Activated naive CD8-positive, alpha-beta T cell treated with anti-CD3 and anti-CD28 coated beads, Interleukin-2, amount 50 U/mL, for 24 hours (primary cell): ENCODE measurements at regions not wholly inside any gene's neighbourhood (a gene's known extent, or its start where the extent isn't known, plus 50 kb on each side); places are given as distances from the start of the nearest gene placed in this dataset.
"Not testable (repeated sequence)": the region's sequence is repeated elsewhere in the genome, so short reads cannot be mapped to it uniquely, and the experiment has no call there.

ENCODE experiments used
- ATAC-seq: fragments of 150-1000 bp; cut with Tn5 transposase; one replicate; pipeline ENCODE4 v1.10.0; 2021
- DNase-seq: peaks from one replicate; pipeline ENCODE4 v3.0.0; 2021
- H3K27ac Mint-ChIP-seq: one replicate; pipeline ENCODE4 v1.8.0; 2021; ENCODE audit warnings: mild to moderate bottlenecking, mixed read lengths
- H3K27me3 Mint-ChIP-seq: one replicate; pipeline ENCODE4 v1.8.0; 2021; ENCODE audit warnings: mixed read lengths
- H3K36me3 Mint-ChIP-seq: one replicate; pipeline ENCODE4 v1.8.0; 2021; ENCODE audit warnings: low read depth, mixed read lengths
- H3K4me1 Mint-ChIP-seq: one replicate; pipeline ENCODE4 v1.8.0; 2021; ENCODE audit warnings: mixed read lengths
- H3K4me3 Mint-ChIP-seq: one replicate; pipeline ENCODE4 v1.8.0; 2021; ENCODE audit warnings: mild to moderate bottlenecking, moderate library complexity, mixed read lengths
- H3K9me3 Mint-ChIP-seq: one replicate; pipeline ENCODE4 v1.8.0; 2021; ENCODE audit warnings: mixed read lengths

GRCh38 chr20:47430862-47431588, 70.7 kb upstream of the NCOA3 start:
- Mint-ChIP-seq H3K27ac (no peak overlapping the region), H3K36me3 (peaks cover 7% of the 10 kb centered on the region), H3K4me1 (no peaks in the 10 kb centered on the region), H3K4me3 (no peak overlapping the region), H3K27me3 (no peaks in the 10 kb centered on the region), H3K9me3 (peaks cover 14% of the 10 kb centered on the region)
- DNase-seq: no peak
- ATAC-seq: no peak

DNA sequence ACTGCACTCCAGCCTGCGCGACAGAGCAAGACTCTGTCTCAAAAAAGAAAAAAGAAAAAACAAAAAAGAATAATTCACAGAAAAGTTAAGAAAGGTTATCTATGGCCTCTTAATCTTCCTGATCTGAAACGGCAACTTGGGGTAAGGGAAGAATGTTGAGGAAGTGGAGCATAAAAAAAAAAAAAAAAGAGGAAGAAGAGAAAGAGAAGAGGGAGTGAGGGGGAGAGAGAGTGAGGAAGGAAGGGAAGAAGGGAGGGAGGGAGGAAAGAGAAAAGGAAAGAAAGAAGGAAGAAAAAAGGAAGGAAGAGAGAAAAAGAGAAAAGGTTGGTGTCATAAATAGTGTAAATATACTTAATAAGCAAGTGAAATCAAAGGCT, 68.9 kb upstream of the NCOA3 start:
- Mint-ChIP-seq H3K27ac (no peak overlapping the region), H3K27me3 (no peaks in the 10 kb centered on the region), H3K9me3 (peaks cover 6% of the 10 kb centered on the region), H3K36me3 (peaks cover under 1% of the 10 kb centered on the region), H3K4me1 (no peaks in the 10 kb centered on the region), H3K4me3 (no peak overlapping the region)
- DNase-seq (no peak), ATAC-seq (no peak)

- not testable (repeated sequence) for H3K36me3 Mint-ChIP-seq, DNase-seq, H3K9me3 Mint-ChIP-seq, H3K4me1 Mint-ChIP-seq, H3K27me3 Mint-ChIP-seq, H3K4me3 Mint-ChIP-seq, H3K27ac Mint-ChIP-seq
- peak; percentile 37 for ATAC-seq
These were observed 67.4 kb upstream of the NCOA3 start for GRCh38 chr20:47434128-47434779.

DNA sequence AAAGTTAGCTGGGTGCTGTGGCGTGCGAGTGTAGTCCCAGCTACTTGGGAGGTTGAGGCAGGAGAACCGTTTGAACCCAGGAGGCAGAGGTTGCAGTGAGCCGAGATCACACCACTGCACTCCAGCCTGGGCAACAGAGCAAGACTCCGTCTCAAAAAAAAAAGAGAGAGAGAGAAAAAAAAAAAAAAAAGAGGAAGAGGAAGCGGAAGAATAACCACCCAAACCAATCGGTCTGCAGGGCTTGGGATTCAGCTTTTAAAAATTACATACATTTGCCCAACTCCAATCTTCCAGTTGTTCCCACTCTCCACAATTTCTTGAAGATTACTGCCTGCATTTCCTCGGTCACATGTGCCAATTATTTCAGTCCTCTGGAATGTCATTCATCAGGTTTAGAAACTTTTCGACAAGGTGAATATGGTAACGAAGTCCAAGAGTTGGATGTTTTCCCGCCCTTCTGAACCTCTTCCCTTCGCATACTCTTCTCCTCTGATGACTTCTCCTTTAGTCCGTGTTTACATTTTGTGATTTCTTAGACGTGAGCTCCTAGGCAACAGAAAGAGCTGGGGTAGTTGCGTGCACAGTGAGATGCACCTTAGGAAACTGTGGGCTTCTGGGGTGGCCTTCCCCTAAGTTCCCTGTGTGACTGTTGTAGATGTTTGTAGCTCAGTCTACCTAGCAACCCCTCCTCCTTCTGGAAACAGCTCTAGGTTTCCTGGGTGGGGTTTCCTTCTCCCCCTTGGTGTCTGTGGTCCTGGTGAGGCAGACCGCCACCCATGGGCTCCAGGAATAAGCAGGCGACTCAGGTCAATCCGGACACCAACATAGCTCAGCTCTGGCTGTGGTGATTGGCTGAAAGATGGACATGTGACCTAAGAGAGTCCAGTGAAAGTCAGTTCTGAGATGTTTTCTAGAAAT, 63.0 kb upstream of the NCOA3 start:
- ATAC-seq: peak; percentile 82
- DNase-seq: no peak
- Mint-ChIP-seq H3K4me1 (peaks cover 7% of the 10 kb centered on the region), H3K9me3 (no peaks in the 10 kb centered on the region), H3K36me3 (no peaks in the 10 kb centered on the region), H3K27ac (peak overlapping the region; percentile 61), H3K4me3 (peak overlapping the region; percentile 19), H3K27me3 (no peaks in the 10 kb centered on the region)

GRCh38 chr20:47440857-47441773, 60.6 kb upstream of the NCOA3 start:
- H3K9me3 Mint-ChIP-seq: no peaks in the 10 kb centered on the region
- no peaks in the 10 kb centered on the region for H3K27me3 Mint-ChIP-seq
- ATAC-seq (no peak), DNase-seq (no peak)
- no peaks in the 10 kb centered on the region for H3K36me3 Mint-ChIP-seq
- H3K27ac Mint-ChIP-seq: no peak overlapping the region
- H3K4me1 Mint-ChIP-seq: peaks cover 7% of the 10 kb centered on the region
- no peak overlapping the region for H3K4me3 Mint-ChIP-seq

GRCh38 chr20:47441774-47442150, 59.9 kb upstream of the NCOA3 start:
- Mint-ChIP-seq H3K27ac (no peak overlapping the region), H3K4me3 (no peak overlapping the region)
- no peak for DNase-seq

GRCh38 chr20:47443060-47443459, 58.6 kb upstream of the NCOA3 start:
- H3K4me1 Mint-ChIP-seq, H3K4me3 Mint-ChIP-seq, ATAC-seq, H3K27me3 Mint-ChIP-seq, H3K27ac Mint-ChIP-seq, DNase-seq, H3K9me3 Mint-ChIP-seq, H3K36me3 Mint-ChIP-seq: not testable (repeated sequence)

More at GRCh38 chr20:47441774-47442150, 59.9 kb upstream of the NCOA3 start:
- no peak for ATAC-seq
- no peaks in the 10 kb centered on the region for H3K27me3 Mint-ChIP-seq
- H3K4me1 Mint-ChIP-seq: peaks cover 7% of the 10 kb centered on the region
- H3K9me3 Mint-ChIP-seq: no peaks in the 10 kb centered on the region
- H3K36me3 Mint-ChIP-seq: no peaks in the 10 kb centered on the region

DNA sequence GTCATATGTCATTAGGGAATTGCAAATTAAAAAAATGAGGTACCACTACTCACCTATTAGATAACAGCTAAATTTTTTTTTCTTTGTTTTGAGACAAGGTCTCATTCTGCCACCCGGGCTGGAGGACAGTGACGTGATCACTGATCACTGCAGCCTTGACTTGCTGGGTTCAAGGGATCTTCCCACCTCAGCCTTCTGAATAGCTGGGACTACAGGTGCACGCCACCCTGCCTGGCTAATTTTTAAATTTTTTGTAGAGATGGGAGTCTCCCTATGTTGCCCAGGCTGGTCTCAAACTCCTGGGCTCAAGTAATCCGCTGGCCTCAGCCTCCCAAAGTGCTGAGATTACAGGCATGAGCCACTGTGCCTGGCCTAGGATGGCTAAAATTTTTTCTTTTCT, 57.1 kb upstream of the NCOA3 start:
- H3K27ac Mint-ChIP-seq: no peak overlapping the region
- no peak for ATAC-seq
- DNase-seq: no peak
- no peak overlapping the region for H3K4me3 Mint-ChIP-seq
- H3K9me3 Mint-ChIP-seq: no peaks in the 10 kb centered on the region
- H3K27me3 Mint-ChIP-seq: no peaks in the 10 kb centered on the region
- H3K36me3 Mint-ChIP-seq: no peaks in the 10 kb centered on the region
- H3K4me1 Mint-ChIP-seq: no peaks in the 10 kb centered on the region

GRCh38 chr20:47445291-47445690, 56.4 kb upstream of the NCOA3 start:
- Mint-ChIP-seq H3K36me3 (no peaks in the 10 kb centered on the region), H3K4me3 (no peak overlapping the region)
- ATAC-seq: no peak

GRCh38 chr20:47447350-47448296, 54.1 kb upstream of the NCOA3 start:
- not testable (repeated sequence) for ATAC-seq, H3K4me3 Mint-ChIP-seq, H3K27me3 Mint-ChIP-seq, H3K36me3 Mint-ChIP-seq, DNase-seq, H3K27ac Mint-ChIP-seq, H3K4me1 Mint-ChIP-seq, H3K9me3 Mint-ChIP-seq

More at GRCh38 chr20:47445291-47445690, 56.4 kb upstream of the NCOA3 start:
- Mint-ChIP-seq H3K9me3 (no peaks in the 10 kb centered on the region), H3K27ac (no peak overlapping the region), H3K27me3 (no peaks in the 10 kb centered on the region), H3K4me1 (no peaks in the 10 kb centered on the region)
- DNase-seq: no peak

GRCh38 chr20:47448429-47448828, 53.3 kb upstream of the NCOA3 start:
- no peaks in the 10 kb centered on the region for H3K27me3 Mint-ChIP-seq
- DNase-seq (no peak), ATAC-seq (no peak)
- H3K36me3 Mint-ChIP-seq: no peaks in the 10 kb centered on the region
- H3K9me3 Mint-ChIP-seq: no peaks in the 10 kb centered on the region
- peaks cover 16% of the 10 kb centered on the region for H3K4me1 Mint-ChIP-seq
- H3K4me3 Mint-ChIP-seq: no peak overlapping the region
- no peak overlapping the region for H3K27ac Mint-ChIP-seq

- Mint-ChIP-seq H3K4me1 (peaks cover 39% of the 10 kb centered on the region), H3K9me3 (no peaks in the 10 kb centered on the region), H3K36me3 (no peaks in the 10 kb centered on the region), H3K27ac (no peak overlapping the region), H3K27me3 (no peaks in the 10 kb centered on the region), H3K4me3 (no peak overlapping the region)
- ATAC-seq: no peak
- DNase-seq: no peak
These were observed 50.1 kb upstream of the NCOA3 start for GRCh38 chr20:47451602-47451904.
